NB4 (cell line): ENCODE measurements at regions not wholly inside any gene's neighbourhood (a gene's known extent, or its start where the extent isn't known, plus 50 kb on each side); places are given as distances from the start of the nearest gene placed in this dataset.

Source experiments
- DNase-seq: peaks from one replicate; pipeline ENCODE4 v3.0.0; 2010; ENCODE audit warnings: low read depth
- H3K4me3 ChIP-seq: one replicate; pipeline ENCODE4 v1.5.1; 2011; ENCODE audit warnings: mild to moderate bottlenecking, low read depth, low read length, moderate library complexity
- MYC ChIP-seq: IDR thresholded peaks from 2 replicates; pipeline ENCODE4 v1.6.1; 2011; ENCODE audit warnings: low read depth, low read length
- POLR2A ChIP-seq: IDR thresholded peaks from 2 replicates; pipeline ENCODE4 v1.6.1; 2011; ENCODE audit warnings: mild to moderate bottlenecking; ENCODE audit not compliant: insufficient read length; ENCODE audit errors: extremely low read depth
- TF ChIP-seq, protein P1 (sequence below): IDR thresholded peaks from one replicate; pipeline ENCODE4 v1.5.1; 2012; ENCODE audit warnings: low read depth, low read length
- TF ChIP-seq, protein P2 (sequence below): IDR thresholded peaks from 2 replicates; pipeline ENCODE4 v1.6.1; 2011; ENCODE audit warnings: low read depth, low read length

GRCh38 chr2:200091126-200091525 is 135.7 kb downstream of the MAIP1 start:
- TF ChIP-seq POLR2A (no peak), MYC (no peak)
- TF ChIP-seq, protein P1, sequence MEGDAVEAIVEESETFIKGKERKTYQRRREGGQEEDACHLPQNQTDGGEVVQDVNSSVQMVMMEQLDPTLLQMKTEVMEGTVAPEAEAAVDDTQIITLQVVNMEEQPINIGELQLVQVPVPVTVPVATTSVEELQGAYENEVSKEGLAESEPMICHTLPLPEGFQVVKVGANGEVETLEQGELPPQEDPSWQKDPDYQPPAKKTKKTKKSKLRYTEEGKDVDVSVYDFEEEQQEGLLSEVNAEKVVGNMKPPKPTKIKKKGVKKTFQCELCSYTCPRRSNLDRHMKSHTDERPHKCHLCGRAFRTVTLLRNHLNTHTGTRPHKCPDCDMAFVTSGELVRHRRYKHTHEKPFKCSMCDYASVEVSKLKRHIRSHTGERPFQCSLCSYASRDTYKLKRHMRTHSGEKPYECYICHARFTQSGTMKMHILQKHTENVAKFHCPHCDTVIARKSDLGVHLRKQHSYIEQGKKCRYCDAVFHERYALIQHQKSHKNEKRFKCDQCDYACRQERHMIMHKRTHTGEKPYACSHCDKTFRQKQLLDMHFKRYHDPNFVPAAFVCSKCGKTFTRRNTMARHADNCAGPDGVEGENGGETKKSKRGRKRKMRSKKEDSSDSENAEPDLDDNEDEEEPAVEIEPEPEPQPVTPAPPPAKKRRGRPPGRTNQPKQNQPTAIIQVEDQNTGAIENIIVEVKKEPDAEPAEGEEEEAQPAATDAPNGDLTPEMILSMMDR: no peak
- TF ChIP-seq, protein P2, sequence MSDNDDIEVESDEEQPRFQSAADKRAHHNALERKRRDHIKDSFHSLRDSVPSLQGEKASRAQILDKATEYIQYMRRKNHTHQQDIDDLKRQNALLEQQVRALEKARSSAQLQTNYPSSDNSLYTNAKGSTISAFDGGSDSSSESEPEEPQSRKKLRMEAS: no peak
- H3K4me3 ChIP-seq: no peak overlapping the region
- no peak for DNase-seq

DNA sequence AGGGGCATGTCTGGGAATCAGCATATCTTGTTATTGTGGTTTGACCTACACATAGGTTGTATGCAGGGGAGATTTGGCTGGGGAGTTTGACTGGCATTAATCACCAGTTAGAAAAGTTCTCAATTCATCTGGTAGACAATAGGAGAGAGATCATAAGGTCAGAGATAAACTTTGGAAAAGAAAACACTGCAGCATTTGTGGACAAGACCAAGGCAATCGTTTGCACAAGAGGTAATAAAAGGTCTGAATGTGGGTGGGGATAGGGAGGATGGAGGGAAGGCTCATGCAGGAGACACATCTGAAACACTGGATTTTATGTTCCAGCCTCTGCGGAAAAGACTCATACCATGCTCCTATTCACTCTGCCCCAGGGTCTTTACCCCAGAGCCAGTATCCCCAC is 136.9 kb downstream of the MAIP1 start:
- TF ChIP-seq, protein P1: no peak
- no peak overlapping the region for H3K4me3 ChIP-seq
- no peak for DNase-seq

DNA sequence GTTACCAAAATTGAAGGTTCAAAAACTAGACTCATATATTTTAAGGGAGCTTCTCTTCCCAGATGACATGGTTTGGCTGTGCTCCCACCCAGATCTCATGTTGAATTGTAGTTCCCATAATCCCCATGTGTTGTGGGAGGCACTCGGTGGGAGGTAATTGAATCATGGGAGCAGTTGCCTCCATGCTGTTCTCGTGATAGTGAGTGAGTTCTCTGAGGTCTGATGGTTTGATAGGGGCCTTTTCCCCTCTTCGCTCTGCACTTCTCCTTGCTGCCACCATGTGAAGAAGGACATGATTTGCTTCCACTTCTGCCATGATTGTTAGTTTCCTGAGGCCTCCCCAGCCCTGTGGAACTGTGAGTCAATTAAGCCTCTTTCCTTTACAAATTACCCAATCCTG is 140.1 kb downstream of the MAIP1 start:
- no peak overlapping the region for H3K4me3 ChIP-seq
- TF ChIP-seq, protein P1: no peak
- TF ChIP-seq POLR2A: no peak
- TF ChIP-seq, protein P2: no peak
- TF ChIP-seq MYC: no peak
- DNase-seq: no peak

DNA sequence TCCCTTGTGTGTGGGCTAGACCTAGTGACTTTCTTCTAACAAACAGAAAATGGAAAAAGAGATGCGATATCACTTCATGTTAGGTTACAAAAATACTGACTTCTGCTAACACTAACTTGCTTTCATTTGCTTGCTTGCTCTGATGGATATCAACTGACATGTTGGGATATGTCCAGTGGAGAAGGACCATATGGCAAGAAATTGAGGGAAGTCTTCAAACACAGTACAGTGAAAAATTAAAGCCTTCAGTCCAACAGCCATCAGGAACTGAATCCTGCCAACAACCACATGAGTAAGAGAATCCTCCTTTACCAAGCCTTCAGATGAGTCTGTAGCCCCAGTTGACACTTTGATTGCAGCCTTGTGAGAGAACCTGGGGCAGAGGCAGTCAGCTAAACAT is 143.9 kb downstream of the MAIP1 start:
- no peak for DNase-seq
- H3K4me3 ChIP-seq: no peak overlapping the region
- TF ChIP-seq POLR2A (no peak), MYC (no peak)
- TF ChIP-seq, protein P2: no peak
- TF ChIP-seq, protein P1: no peak

DNA sequence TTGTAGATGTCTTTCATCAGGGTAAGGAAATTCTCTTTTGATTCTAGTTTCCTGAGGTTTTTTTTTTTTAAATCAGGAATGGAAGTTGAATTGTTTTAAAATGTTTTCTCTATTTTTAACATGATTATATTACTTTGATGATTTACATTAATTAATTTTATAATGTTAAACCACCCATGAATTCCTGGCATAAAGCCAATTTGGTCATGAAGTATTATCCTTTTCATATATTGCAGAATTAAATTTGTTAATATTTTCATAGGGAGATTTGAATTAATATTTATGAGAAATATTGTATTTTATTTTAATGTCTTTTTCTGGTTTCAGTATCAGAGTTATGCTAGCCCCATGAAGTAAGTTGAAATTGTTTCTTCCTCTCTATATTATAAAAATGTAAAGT is 144.6 kb downstream of the MAIP1 start:
- no peak overlapping the region for H3K4me3 ChIP-seq
- DNase-seq: no peak
- TF ChIP-seq, protein P2: no peak
- no peak for TF ChIP-seq POLR2A
- TF ChIP-seq, protein P1: no peak
- TF ChIP-seq MYC: no peak

- no peak for DNase-seq
- no peak overlapping the region for H3K4me3 ChIP-seq
- no peak for TF ChIP-seq POLR2A
These were observed 146.5 kb downstream of the MAIP1 start for GRCh38 chr2:200101922-200102321.
